ENCODE measurements at regions not wholly inside any gene's neighbourhood (a gene's known extent, or its start where the extent isn't known, plus 50 kb on each side); places are given as distances from the start of the nearest gene placed in this dataset.

- no peak for TF ChIP-seq REST (IDR thresholded peaks at IDR 0.05; ENCODE audit: low read depth)
- no peak for TF ChIP-seq EGR1 (IDR thresholded peaks at IDR 0.05)
- no peak for TF ChIP-seq TEAD4 (IDR thresholded peaks at IDR 0.05)
- no peak for TF ChIP-seq TCF12 (IDR thresholded peaks at IDR 0.05; ENCODE audit: low read depth)
- TF ChIP-seq CREB1 (IDR thresholded peaks at IDR 0.05; ENCODE audit: low read depth) = no peak
- TF ChIP-seq RAD21 (IDR thresholded peaks at IDR 0.05; ENCODE audit: low read depth) = no peak
Observed at GRCh38 chr3:88742106-88742505, 365.3 kb upstream of the EPHA3 start.

GRCh38 chr3:88742674-88743507 is 364.5 kb upstream of the EPHA3 start:
- TF ChIP-seq MAX (IDR thresholded peaks at IDR 0.05) = no peak
- no peak for TF ChIP-seq RAD21 (IDR thresholded peaks at IDR 0.05; ENCODE audit: low read depth)
- no peak for TF ChIP-seq USF1 (IDR thresholded peaks at IDR 0.05)
- no peak for TF ChIP-seq CREB1 (IDR thresholded peaks at IDR 0.05; ENCODE audit: low read depth)
- no peak for TF ChIP-seq TEAD4 (IDR thresholded peaks at IDR 0.05)
- no peak for TF ChIP-seq REST (IDR thresholded peaks at IDR 0.05; ENCODE audit: low read depth)
- TF ChIP-seq TCF12 (IDR thresholded peaks at IDR 0.05; ENCODE audit: low read depth) = no peak
- TF ChIP-seq CEBPB (IDR thresholded peaks at IDR 0.05) = no peak
- no peak for TF ChIP-seq YY1 (IDR thresholded peaks at IDR 0.05; ENCODE audit: low read depth)
- TF ChIP-seq TAF1 (IDR thresholded peaks at IDR 0.05; ENCODE audit: low read depth) = no peak
- no peak for TF ChIP-seq FOXM1 (IDR thresholded peaks at IDR 0.05; ENCODE audit: borderline replicate concordance, low read depth)
- TF ChIP-seq EP300 (IDR thresholded peaks at IDR 0.05; ENCODE audit: borderline replicate concordance) = no peak
- TF ChIP-seq EGR1 (IDR thresholded peaks at IDR 0.05) = no peak
- TF ChIP-seq ZBTB7A (IDR thresholded peaks at IDR 0.05; ENCODE audit: low read depth) = no peak
- no peak for TF ChIP-seq NFIC (IDR thresholded peaks at IDR 0.05)

GRCh38 chr3:88744896-88745295 is 362.5 kb upstream of the EPHA3 start:
- no peak for TF ChIP-seq CREB1 (IDR thresholded peaks at IDR 0.05; ENCODE audit: low read depth)
- TF ChIP-seq CEBPB (IDR thresholded peaks at IDR 0.05) = no peak
- no peak for TF ChIP-seq TAF1 (IDR thresholded peaks at IDR 0.05; ENCODE audit: low read depth)
- no peak for TF ChIP-seq NFIC (IDR thresholded peaks at IDR 0.05)
- no peak for TF ChIP-seq USF1 (IDR thresholded peaks at IDR 0.05)
- no peak for TF ChIP-seq YY1 (IDR thresholded peaks at IDR 0.05; ENCODE audit: low read depth)
- TF ChIP-seq EP300 (IDR thresholded peaks at IDR 0.05; ENCODE audit: borderline replicate concordance) = no peak
- TF ChIP-seq REST (IDR thresholded peaks at IDR 0.05; ENCODE audit: low read depth) = no peak
- no peak for TF ChIP-seq FOXM1 (IDR thresholded peaks at IDR 0.05; ENCODE audit: borderline replicate concordance, low read depth)
- TF ChIP-seq MAX (IDR thresholded peaks at IDR 0.05) = no peak
- no peak for TF ChIP-seq TEAD4 (IDR thresholded peaks at IDR 0.05)
- TF ChIP-seq EGR1 (IDR thresholded peaks at IDR 0.05) = no peak
- no peak for TF ChIP-seq TCF12 (IDR thresholded peaks at IDR 0.05; ENCODE audit: low read depth)
- TF ChIP-seq RAD21 (IDR thresholded peaks at IDR 0.05; ENCODE audit: low read depth) = no peak
- TF ChIP-seq ZBTB7A (IDR thresholded peaks at IDR 0.05; ENCODE audit: low read depth) = no peak

- no peak for TF ChIP-seq EGR1 (IDR thresholded peaks at IDR 0.05)
- TF ChIP-seq CEBPB (IDR thresholded peaks at IDR 0.05) = no peak
Observed at GRCh38 chr3:88758676-88759075, 348.7 kb upstream of the EPHA3 start.
